T-cell (primary cell): ENCODE measurements at regions not wholly inside any gene's neighbourhood (a gene's known extent, or its start where the extent isn't known, plus 50 kb on each side); places are given as distances from the start of the nearest gene placed in this dataset.

Source experiments
- ATAC-seq, 4 experiments: fragments of 200-7000 bp in 3 of 4; fragments of 150-1000 bp in 1 of 4; cut with Tn5 transposase; replicated peaks in 1 of 4; 1 replicate in 3 of 4; 2 replicates in 1 of 4; pipeline ENCODE4 v1.10.0; 2021; ENCODE audit warnings: moderate library complexity in 3 of 4, mild to moderate bottlenecking in 2 of 4, moderate number of reproducible peaks in 1 of 4
- CTCF ChIA-PET, 2 donors: fragments of 300-600 bp; sonication (Branson Sonifier 250); formaldehyde crosslinking; loops; one replicate each; lab custom pipeline; 2022; ENCODE audit warnings: antibody characterized with exemption in 2 of 2; lab: Charles Lee
- POLR2A ChIA-PET, 2 donors: fragments of 300-600 bp; sonication (Branson Sonifier 250); formaldehyde crosslinking; loops; one replicate each; lab custom pipeline; 2022; ENCODE audit warnings: antibody characterized with exemption in 2 of 2; lab: Charles Lee
- DNase-seq, 35 experiments: peaks; one replicate each; pipeline versions ENCODE4 v3.0.0 to v3.0.0-alpha.2; 2013 to 2023
- H3K27ac ChIP-seq: one replicate; pipeline ENCODE4 v1.5.1; 2013; ENCODE audit warnings: low read length
- H3K27me3 ChIP-seq, 2 experiments: replicated peaks in 1 of 2; 1 replicate in 1 of 2; 2 replicates in 1 of 2; pipeline versions ENCODE4 v1.6.1 to v1.7.0; 2013; ENCODE audit warnings: low read length in 1 of 2, mixed read lengths in 1 of 2; ENCODE audit not compliant: control insufficient read depth in 2 of 2, insufficient read depth in 2 of 2; ENCODE audit errors: extremely low read depth in 1 of 2
- H3K36me3 ChIP-seq, 2 donors: 1 replicate in 1 of 2; 2 replicates in 1 of 2; pipeline versions ENCODE4 v1.6.1 to v1.7.0; 2013; ENCODE audit warnings: low read length in 1 of 2; ENCODE audit not compliant: control insufficient read depth in 2 of 2, insufficient read depth in 1 of 2; ENCODE audit errors: extremely low read depth in 1 of 2
- H3K4me1 ChIP-seq, 2 experiments: 1 replicate in 1 of 2; 2 replicates in 1 of 2; pipeline versions ENCODE4 v1.6.1 to v1.7.0; 2013; ENCODE audit warnings: low read length in 2 of 2, mixed read lengths in 1 of 2; ENCODE audit not compliant: insufficient read depth in 2 of 2, control insufficient read depth in 1 of 2; ENCODE audit errors: extremely low read depth in 1 of 2
- H3K4me3 ChIP-seq, 2 donors: 1 replicate in 1 of 2; 2 replicates in 1 of 2; pipeline versions ENCODE4 v1.5.1 to v1.7.0; 2013; ENCODE audit warnings: mild to moderate bottlenecking in 2 of 2, low read length in 1 of 2, moderate library complexity in 1 of 2; ENCODE audit not compliant: control insufficient read depth in 1 of 2; ENCODE audit errors: extremely low read depth in 1 of 2
- H3K9me3 ChIP-seq: 2 replicates; pipeline ENCODE4 v1.7.0; 2013
- H3K27ac Mint-ChIP-seq, 2 donors: one replicate each; pipeline ENCODE4 v1.8.0; 2020 to 2021; ENCODE audit warnings: mild to moderate bottlenecking in 2 of 2, mixed read lengths in 2 of 2
- H3K27me3 Mint-ChIP-seq, 2 donors: one replicate each; pipeline ENCODE4 v1.8.0; 2021 to 2022; ENCODE audit warnings: mixed read lengths in 2 of 2
- H3K36me3 Mint-ChIP-seq: one replicate; pipeline ENCODE4 v1.8.0; 2021; ENCODE audit warnings: mixed read lengths
- H3K4me1 Mint-ChIP-seq, 3 donors: one replicate each; pipeline ENCODE4 v1.8.0; 2020 to 2022; ENCODE audit warnings: mixed read lengths in 3 of 3, mild to moderate bottlenecking in 1 of 3
- H3K4me3 Mint-ChIP-seq, 3 donors: one replicate each; pipeline ENCODE4 v1.8.0; 2020 to 2022; ENCODE audit warnings: mild to moderate bottlenecking in 3 of 3, mixed read lengths in 3 of 3, moderate library complexity in 3 of 3
- H3K9me3 Mint-ChIP-seq, 3 donors: one replicate each; pipeline ENCODE4 v1.8.0; 2020 to 2022; ENCODE audit warnings: mixed read lengths in 3 of 3
- WGBS: methylation state at CpG from one replicate; pipeline ENCODE4 v1.1.5; 2013; ENCODE audit warnings: missing lambda C conversion rate; ENCODE audit not compliant: insufficient coverage; 5-methylcytosine and 5-hydroxymethylcytosine counted together

DNA sequence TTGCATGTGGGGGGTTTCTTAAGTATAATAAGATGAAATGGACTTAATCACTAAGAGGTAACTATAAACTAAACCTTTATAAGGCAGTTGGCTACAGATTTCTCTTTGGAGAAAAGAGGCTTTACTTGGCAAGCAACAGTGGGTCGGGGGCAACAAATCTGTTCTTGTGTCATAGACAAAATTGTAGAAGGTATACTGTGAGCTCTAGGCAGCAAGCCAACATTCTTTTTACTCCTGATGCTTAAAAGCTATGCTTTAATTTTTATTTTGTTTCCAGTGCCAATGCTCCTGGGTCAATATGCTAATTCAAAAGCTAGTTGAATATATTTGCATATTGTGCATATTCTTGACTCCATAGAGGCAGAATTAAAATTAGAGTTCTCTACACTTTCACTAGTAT lies 495.4 kb downstream of the BTBD3 start:
- no peaks in the 10 kb centered on the region for H3K27me3 ChIP-seq
- H3K9me3 ChIP-seq: no peaks in the 10 kb centered on the region
- H3K4me1 ChIP-seq: no peaks in the 10 kb centered on the region
- WGBS: no CpG with 5 or more reads among the region's 1 CpG
- Mint-ChIP-seq H3K9me3 (peaks cover 21 to 33% (median 32%) of the 10 kb centered on the region in 3 donors), H3K27ac (no peak overlapping the region), H3K4me1 (no peaks in the 10 kb centered on the region), H3K36me3 (no peaks in the 10 kb centered on the region), H3K4me3 (no peak overlapping the region), H3K27me3 (no peaks in the 10 kb centered on the region)
- no peak for DNase-seq
- no peak overlapping the region for H3K27ac ChIP-seq
- no peak for ATAC-seq
- no peaks in the 10 kb centered on the region for H3K36me3 ChIP-seq
- H3K4me3 ChIP-seq: no peak overlapping the region
- ChIA-PET POLR2A (no interaction called here), CTCF (no interaction called here)

DNA sequence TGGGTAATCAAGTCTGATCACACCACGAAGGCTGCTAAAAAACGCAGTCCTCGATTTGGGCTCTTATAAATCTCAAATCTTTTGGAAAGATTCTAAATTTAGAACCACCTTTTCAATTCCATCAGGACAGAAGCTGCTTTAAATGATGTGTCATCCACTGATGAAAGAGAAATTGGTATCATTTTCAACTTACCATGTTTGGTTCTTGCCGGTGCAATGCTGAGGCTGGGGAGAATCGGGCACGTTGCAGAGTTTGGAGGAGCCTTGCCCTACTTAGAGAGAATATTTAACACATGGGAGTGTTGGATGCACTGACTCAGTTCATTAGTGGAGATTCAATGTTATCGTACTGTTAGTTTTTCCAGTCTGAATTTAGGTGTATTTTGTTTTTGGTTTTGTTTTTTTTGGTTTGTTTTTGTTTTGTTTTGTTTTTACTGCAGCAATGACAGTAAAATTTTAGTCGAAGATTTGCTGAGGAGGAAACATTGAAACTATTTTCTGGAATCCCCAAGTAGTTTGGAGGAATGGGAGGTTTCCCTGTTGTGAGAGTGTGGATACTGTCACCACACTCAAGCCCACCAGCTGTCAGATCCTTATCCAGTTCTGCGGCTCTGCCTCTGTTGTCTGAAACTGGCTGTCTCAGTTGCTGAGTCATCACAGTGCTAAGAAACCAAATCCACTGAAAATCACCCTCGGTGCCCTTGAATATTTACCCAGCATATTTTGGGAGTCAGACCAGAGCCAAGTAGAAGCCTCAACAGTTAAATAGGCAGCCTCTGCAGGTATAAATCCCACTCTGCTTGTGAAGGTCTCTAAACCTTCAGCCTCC lies 497.0 kb downstream of the BTBD3 start:
- whole genome bisulfite sequencing: 65% methylated on average over 4 of the region's 10 CpGs

DNA sequence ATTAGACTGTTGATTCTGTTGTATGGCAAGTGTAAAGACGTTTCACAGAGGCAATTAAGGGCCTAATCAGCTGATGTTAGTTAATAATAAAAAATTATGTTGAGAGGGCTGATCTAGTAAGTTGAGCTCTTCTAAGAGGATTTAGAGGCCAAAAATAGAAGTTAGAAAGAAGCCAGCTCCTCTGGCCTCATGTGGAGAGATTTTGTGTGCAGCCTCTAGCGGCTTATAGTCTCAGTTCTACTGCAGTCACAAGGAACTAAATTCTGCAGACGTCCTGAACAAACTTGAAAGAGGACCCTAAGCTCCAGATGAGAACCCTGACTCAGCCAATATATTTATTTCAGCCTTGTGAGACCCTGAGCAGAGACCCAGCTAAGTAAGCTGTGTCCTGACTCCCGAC lies 498.6 kb downstream of the BTBD3 start:
- Mint-ChIP-seq H3K4me1 (no peaks in the 10 kb centered on the region), H3K36me3 (no peaks in the 10 kb centered on the region), H3K27ac (no peak overlapping the region), H3K9me3 (peaks cover 18 to 34% (median 25%) of the 10 kb centered on the region in 3 donors), H3K27me3 (no peaks in the 10 kb centered on the region), H3K4me3 (no peak overlapping the region)
- ChIA-PET POLR2A (no interaction called here), CTCF (no interaction called here)
- H3K9me3 ChIP-seq: no peaks in the 10 kb centered on the region
- no peaks in the 10 kb centered on the region for H3K4me1 ChIP-seq
- no peaks in the 10 kb centered on the region for H3K27me3 ChIP-seq
- no peak overlapping the region for H3K4me3 ChIP-seq
- ATAC-seq (no peak), DNase-seq (no peak)
- H3K36me3 ChIP-seq: no peaks in the 10 kb centered on the region
- 52% methylated on average over 2 of the region's 4 CpGs for WGBS
- no peak overlapping the region for H3K27ac ChIP-seq

More for the DNA sequence above, 497.0 kb downstream of the BTBD3 start:
- Mint-ChIP-seq H3K4me3 (no peak overlapping the region), H3K36me3 (no peaks in the 10 kb centered on the region), H3K27ac (no peak overlapping the region), H3K27me3 (no peaks in the 10 kb centered on the region), H3K4me1 (no peaks in the 10 kb centered on the region), H3K9me3 (peaks cover 22 to 33% (median 23%) of the 10 kb centered on the region in 3 donors)
- H3K27ac ChIP-seq: no peak overlapping the region
- no peak overlapping the region for H3K4me3 ChIP-seq
- ChIA-PET POLR2A (no interaction called here), CTCF (no interaction called here)
- DNase-seq: no peak
- H3K9me3 ChIP-seq: no peaks in the 10 kb centered on the region
- H3K27me3 ChIP-seq: no peaks in the 10 kb centered on the region
- H3K36me3 ChIP-seq: no peaks in the 10 kb centered on the region
- no peak for ATAC-seq
- H3K4me1 ChIP-seq: no peaks in the 10 kb centered on the region

DNA sequence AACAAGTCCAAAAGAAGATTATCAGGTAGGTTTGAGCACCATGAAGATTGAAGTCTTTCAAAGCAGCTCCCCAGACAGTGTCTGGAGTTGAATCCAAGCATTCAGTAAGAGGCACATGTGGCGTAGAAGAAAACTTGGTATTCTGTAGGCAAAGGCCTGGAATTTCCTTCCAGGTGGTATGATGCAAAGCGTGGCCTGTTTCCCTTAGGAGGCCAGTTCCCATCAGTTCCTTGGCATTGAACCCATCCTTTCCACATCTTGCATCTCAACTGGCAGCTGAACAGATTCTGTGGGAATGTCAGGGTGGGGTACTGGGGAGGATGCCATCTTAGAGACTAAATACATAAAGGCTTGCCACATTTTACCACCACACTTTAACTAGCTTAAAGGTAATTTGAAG lies 516.0 kb downstream of the BTBD3 start:
- Histone ChIP-seq H3K27me3 (no peaks in the 10 kb centered on the region), H3K4me1 (no peaks in the 10 kb centered on the region), H3K27ac (no peak overlapping the region), H3K4me3 (no peak overlapping the region), H3K36me3 (no peaks in the 10 kb centered on the region), H3K9me3 (no peaks in the 10 kb centered on the region)
- Mint-ChIP-seq H3K4me3 (no peak overlapping the region), H3K27ac (no peak overlapping the region), H3K27me3 (no peaks in the 10 kb centered on the region), H3K4me1 (no peaks in the 10 kb centered on the region), H3K9me3 (peaks cover 4 to 18% (median 4%) of the 10 kb centered on the region in 3 donors), H3K36me3 (no peaks in the 10 kb centered on the region)
- DNase-seq (no peak), ATAC-seq (no peak)
- POLR2A ChIA-PET: no interaction called here
- CTCF ChIA-PET: no interaction called here
- no CpG with 5 or more reads among the region's 2 CpGs for WGBS

DNA sequence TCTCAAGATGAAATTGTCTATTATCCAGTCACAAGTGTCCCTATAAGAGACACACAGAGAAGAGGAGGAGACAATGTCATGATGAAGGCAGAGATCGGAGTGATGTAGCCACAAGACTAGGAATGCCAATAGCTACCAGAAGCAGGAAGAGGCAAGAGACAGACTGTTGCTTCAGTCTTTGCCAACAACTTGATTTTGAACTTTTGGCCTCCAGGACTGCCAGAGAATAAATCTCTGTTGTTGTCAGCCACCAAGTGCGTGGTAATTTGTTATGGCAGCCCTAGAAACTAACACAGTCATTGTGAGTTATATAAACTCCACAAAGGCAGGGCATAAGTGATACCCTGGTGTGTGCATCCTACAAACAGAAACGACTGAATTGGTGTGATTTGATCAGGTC lies 517.0 kb downstream of the BTBD3 start:
- ChIA-PET CTCF (no interaction called here), POLR2A (no interaction called here)
- Mint-ChIP-seq H3K9me3 (peaks cover 4 to 18% (median 4%) of the 10 kb centered on the region in 3 donors), H3K4me1 (no peaks in the 10 kb centered on the region), H3K27ac (no peak overlapping the region), H3K4me3 (no peak overlapping the region), H3K27me3 (no peaks in the 10 kb centered on the region), H3K36me3 (no peaks in the 10 kb centered on the region)
- ATAC-seq (no peak), DNase-seq (no peak)
- 100% methylated on average over 1 of the region's 3 CpGs for WGBS
- no peaks in the 10 kb centered on the region for H3K4me1 ChIP-seq
- no peak overlapping the region for H3K27ac ChIP-seq
- no peak overlapping the region for H3K4me3 ChIP-seq
- H3K27me3 ChIP-seq: no peaks in the 10 kb centered on the region
- no peaks in the 10 kb centered on the region for H3K36me3 ChIP-seq
- H3K9me3 ChIP-seq: no peaks in the 10 kb centered on the region

DNA sequence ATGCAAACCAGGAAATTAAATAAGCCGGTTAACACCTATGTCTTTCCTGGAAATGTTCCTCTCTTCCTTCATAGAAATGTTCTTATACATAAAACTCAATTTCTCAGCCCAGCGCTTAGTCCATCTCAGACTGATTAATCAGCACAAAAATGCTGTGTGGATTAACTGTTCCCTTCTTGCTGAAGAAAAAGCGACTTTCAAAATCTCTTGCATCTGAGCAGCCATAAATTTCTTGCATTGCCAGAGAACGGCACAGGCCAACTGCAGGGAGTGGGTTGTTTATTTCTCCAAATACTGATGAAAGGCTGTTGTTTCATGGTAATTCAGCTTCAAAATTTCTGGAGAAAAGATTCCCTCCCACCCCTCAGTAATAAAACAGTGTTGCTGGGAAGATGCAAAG lies 517.6 kb downstream of the BTBD3 start:
- no peak for ATAC-seq
- Mint-ChIP-seq H3K4me1 (no peaks in the 10 kb centered on the region), H3K27ac (no peak overlapping the region), H3K4me3 (no peak overlapping the region), H3K27me3 (no peaks in the 10 kb centered on the region), H3K9me3 (peaks cover 4 to 18% (median 6%) of the 10 kb centered on the region in 3 donors), H3K36me3 (no peaks in the 10 kb centered on the region)
- Histone ChIP-seq H3K9me3 (no peaks in the 10 kb centered on the region), H3K36me3 (no peaks in the 10 kb centered on the region), H3K27ac (no peak overlapping the region), H3K4me3 (no peak overlapping the region), H3K27me3 (no peaks in the 10 kb centered on the region), H3K4me1 (no peaks in the 10 kb centered on the region)
- 63% methylated on average over 1 of the region's 4 CpGs for WGBS
- CTCF ChIA-PET: no interaction called here
- DNase-seq: no peak
- POLR2A ChIA-PET: no interaction called here
